ENCODE measurements at regions not wholly inside any gene's neighbourhood (a gene's known extent, or its start where the extent isn't known, plus 50 kb on each side); places are given as distances from the start of the nearest gene placed in this dataset.

DNA sequence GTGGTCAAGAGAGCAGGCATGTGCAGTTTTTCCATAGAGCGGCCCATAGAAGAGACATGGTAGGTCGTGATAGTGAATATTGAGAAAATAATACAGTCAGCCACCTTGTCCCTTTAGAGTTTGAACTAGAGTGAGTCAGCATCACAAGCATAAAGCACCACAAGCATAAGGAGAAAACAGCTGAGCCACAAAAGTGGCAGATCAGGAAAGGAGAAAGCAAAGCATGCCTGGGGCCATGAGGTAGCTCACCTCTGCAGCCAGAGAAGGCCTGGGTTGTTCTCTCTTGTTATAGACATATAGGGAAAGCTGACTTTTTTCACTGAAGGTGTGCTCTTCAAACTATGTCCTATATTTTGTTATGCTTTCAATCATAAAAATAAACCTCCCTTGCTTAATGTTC lies 879.0 kb downstream of the DSC3 start:
- Histone ChIP-seq H3K4me1 (ENCODE audit: low read depth, poor library complexity, severe bottlenecking) (no peaks in the 10 kb centered on the region), H3K27ac (no peak overlapping the region), H3K4me2 (no peak overlapping the region), H4K20me1 (ENCODE audit: insufficient read depth) (no peaks in the 10 kb centered on the region; the same call in 1 of the 2 replicates), H3K27me3 (ENCODE audit: insufficient read depth, low read depth) (no peaks in the 10 kb centered on the region), H3K9ac (no peak overlapping the region), H3K4me3 (IDR thresholded peaks at IDR 0.05; ENCODE audit: insufficient read depth, low read depth, low read length) (no peak overlapping the region), H3K79me2 (ENCODE audit: insufficient read depth, low read depth) (no peaks in the 10 kb centered on the region), H3K36me3 (ENCODE audit: insufficient read depth) (no peaks in the 10 kb centered on the region), H2AFZ (ENCODE audit: low read depth) (no peak overlapping the region)
- TF ChIP-seq, protein P1, sequence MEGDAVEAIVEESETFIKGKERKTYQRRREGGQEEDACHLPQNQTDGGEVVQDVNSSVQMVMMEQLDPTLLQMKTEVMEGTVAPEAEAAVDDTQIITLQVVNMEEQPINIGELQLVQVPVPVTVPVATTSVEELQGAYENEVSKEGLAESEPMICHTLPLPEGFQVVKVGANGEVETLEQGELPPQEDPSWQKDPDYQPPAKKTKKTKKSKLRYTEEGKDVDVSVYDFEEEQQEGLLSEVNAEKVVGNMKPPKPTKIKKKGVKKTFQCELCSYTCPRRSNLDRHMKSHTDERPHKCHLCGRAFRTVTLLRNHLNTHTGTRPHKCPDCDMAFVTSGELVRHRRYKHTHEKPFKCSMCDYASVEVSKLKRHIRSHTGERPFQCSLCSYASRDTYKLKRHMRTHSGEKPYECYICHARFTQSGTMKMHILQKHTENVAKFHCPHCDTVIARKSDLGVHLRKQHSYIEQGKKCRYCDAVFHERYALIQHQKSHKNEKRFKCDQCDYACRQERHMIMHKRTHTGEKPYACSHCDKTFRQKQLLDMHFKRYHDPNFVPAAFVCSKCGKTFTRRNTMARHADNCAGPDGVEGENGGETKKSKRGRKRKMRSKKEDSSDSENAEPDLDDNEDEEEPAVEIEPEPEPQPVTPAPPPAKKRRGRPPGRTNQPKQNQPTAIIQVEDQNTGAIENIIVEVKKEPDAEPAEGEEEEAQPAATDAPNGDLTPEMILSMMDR (conservative IDR thresholded peaks at IDR 0.05; ENCODE audit: low read depth, low read length), result no peak

DNA sequence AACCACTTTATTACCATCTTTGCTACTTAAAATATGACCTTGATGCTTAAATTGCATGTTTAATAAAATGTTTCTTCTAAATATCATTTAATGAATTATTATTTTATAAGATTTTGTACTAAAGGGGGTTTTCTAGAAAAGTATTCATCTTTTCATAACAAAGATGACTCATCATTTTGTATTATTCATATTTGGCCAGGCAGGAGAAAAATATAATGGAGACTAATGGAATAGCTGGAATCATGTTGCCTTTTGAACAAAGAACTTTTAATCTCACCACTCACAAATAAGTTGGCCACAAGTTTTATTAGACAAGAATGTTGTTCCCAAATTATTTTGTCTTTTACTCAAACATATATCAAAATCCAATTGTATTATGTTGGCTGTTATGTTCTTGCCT lies 882.4 kb downstream of the DSC3 start:
- Histone ChIP-seq H3K4me1 (ENCODE audit: low read depth, poor library complexity, severe bottlenecking) (no peaks in the 10 kb centered on the region), H3K27me3 (ENCODE audit: insufficient read depth, low read depth) (no peaks in the 10 kb centered on the region), H3K79me2 (ENCODE audit: insufficient read depth, low read depth) (no peaks in the 10 kb centered on the region), H3K4me2 (no peak overlapping the region), H3K4me3 (IDR thresholded peaks at IDR 0.05; ENCODE audit: insufficient read depth, low read depth, low read length) (no peak overlapping the region), H4K20me1 (ENCODE audit: insufficient read depth) (no peaks in the 10 kb centered on the region; the same call in 1 of the 2 replicates), H3K27ac (no peak overlapping the region), H3K36me3 (ENCODE audit: insufficient read depth) (no peaks in the 10 kb centered on the region), H3K9ac (no peak overlapping the region), H2AFZ (ENCODE audit: low read depth) (no peak overlapping the region)
- TF ChIP-seq, protein P1 (conservative IDR thresholded peaks at IDR 0.05; ENCODE audit: low read depth, low read length), result no peak

DNA sequence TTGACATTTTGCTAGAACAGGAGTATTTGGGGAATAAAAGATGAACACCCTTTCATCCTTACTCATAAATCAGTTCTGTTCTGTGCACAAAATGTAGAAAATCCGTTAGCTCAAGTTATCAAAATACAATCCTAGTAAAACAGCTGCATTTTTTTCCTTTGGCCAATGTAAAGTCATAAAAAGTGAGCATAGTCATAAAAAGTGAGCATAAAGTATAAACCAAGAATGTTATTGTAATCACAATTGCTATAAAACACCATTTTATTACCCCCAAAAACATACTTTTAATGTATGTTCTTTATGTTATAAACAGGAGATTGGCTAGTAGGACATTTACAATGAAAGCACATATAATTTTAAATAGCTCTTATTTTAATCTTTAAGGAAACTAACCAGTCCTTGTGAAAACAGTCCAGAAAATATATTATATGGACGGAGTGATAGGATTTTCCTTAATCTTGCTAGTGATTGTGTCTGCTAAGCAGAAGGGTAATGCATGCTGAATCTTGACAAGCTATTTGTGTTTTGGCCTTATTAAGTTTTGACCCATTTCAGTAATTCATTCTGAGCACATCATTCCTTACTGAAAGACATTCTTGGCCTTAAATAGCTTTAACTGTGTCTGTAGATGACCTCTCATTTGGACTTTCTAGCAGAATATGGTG lies 891.8 kb downstream of the DSC3 start:
- Histone ChIP-seq H3K27me3 (ENCODE audit: insufficient read depth, low read depth) (no peaks in the 10 kb centered on the region), H4K20me1 (ENCODE audit: insufficient read depth) (no peaks in the 10 kb centered on the region), H3K27ac (no peak overlapping the region), H3K4me3 (IDR thresholded peaks at IDR 0.05; ENCODE audit: insufficient read depth, low read depth, low read length) (no peak overlapping the region), H3K4me2 (no peak overlapping the region), H3K36me3 (ENCODE audit: insufficient read depth) (no peaks in the 10 kb centered on the region), H2AFZ (ENCODE audit: low read depth) (no peak overlapping the region), H3K79me2 (ENCODE audit: insufficient read depth, low read depth) (no peaks in the 10 kb centered on the region), H3K9ac (no peak overlapping the region), H3K4me1 (ENCODE audit: low read depth, poor library complexity, severe bottlenecking) (no peaks in the 10 kb centered on the region)
- TF ChIP-seq, protein P1 (conservative IDR thresholded peaks at IDR 0.05; ENCODE audit: low read depth, low read length), result no peak

DNA sequence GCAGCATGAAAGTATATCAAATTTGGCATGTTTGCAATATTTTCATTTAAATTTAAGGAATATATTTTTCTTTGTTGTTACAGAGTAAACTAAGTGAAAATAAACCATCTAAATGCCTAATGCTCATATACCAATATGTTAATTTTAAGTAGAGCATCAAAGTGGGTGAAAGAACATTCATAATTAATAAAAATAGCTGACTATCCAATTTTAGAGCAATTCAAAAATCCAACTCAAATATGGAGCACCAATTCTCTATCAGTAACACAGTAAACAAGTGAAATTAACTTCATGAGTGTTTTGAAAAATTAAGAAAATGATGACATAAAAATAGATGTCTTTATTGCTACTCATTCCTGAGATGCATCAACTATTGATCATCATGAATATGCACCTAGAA lies 893.0 kb downstream of the DSC3 start:
- Histone ChIP-seq H3K79me2 (ENCODE audit: insufficient read depth, low read depth) (no peaks in the 10 kb centered on the region), H3K4me3 (IDR thresholded peaks at IDR 0.05; ENCODE audit: insufficient read depth, low read depth, low read length) (no peak overlapping the region), H3K27me3 (ENCODE audit: insufficient read depth, low read depth) (no peaks in the 10 kb centered on the region), H3K4me2 (no peak overlapping the region), H4K20me1 (ENCODE audit: insufficient read depth) (no peaks in the 10 kb centered on the region), H3K27ac (no peak overlapping the region), H3K36me3 (ENCODE audit: insufficient read depth) (no peaks in the 10 kb centered on the region), H2AFZ (ENCODE audit: low read depth) (no peak overlapping the region), H3K9ac (no peak overlapping the region), H3K4me1 (ENCODE audit: low read depth, poor library complexity, severe bottlenecking) (no peaks in the 10 kb centered on the region)
- TF ChIP-seq, protein P1 (conservative IDR thresholded peaks at IDR 0.05; ENCODE audit: low read depth, low read length), result no peak
